Vagina (tissue), 2 donors: ENCODE measurements at regions not wholly inside any gene's neighbourhood (a gene's known extent, or its start where the extent isn't known, plus 50 kb on each side); places are given as distances from the start of the nearest gene placed in this dataset.

ENCODE experiments used
- POLR2A ChIP-seq, 2 donors: fragments of 450-650 bp; IDR thresholded peaks; one replicate each; pipeline ENCODE4 v1.6.1; 2017; ENCODE audit warnings: antibody characterized with exemption in 2 of 2, mild to moderate bottlenecking in 2 of 2, moderate library complexity in 2 of 2
- POLR2AphosphoS5 ChIP-seq, 2 donors: sonication (generic); formaldehyde crosslinking; IDR thresholded peaks; one replicate each; pipeline ENCODE4 v1.9.0; 2017; ENCODE audit warnings: antibody characterized with exemption in 2 of 2, mild to moderate bottlenecking in 2 of 2, low read depth in 1 of 2; ENCODE audit not compliant: insufficient read depth in 1 of 2
- TF ChIP-seq, protein P1 (sequence below), 3 experiments: fragments of 450-650 bp in 2 of 3; fragments of 200-600 bp in 1 of 3; sonication (generic) in 1 of 3; IDR thresholded peaks; one replicate each; pipeline ENCODE4 v1.5.1; 2017 to 2019; ENCODE audit warnings: antibody characterized with exemption in 3 of 3, mild to moderate bottlenecking in 2 of 3, moderate library complexity in 2 of 3

DNA sequence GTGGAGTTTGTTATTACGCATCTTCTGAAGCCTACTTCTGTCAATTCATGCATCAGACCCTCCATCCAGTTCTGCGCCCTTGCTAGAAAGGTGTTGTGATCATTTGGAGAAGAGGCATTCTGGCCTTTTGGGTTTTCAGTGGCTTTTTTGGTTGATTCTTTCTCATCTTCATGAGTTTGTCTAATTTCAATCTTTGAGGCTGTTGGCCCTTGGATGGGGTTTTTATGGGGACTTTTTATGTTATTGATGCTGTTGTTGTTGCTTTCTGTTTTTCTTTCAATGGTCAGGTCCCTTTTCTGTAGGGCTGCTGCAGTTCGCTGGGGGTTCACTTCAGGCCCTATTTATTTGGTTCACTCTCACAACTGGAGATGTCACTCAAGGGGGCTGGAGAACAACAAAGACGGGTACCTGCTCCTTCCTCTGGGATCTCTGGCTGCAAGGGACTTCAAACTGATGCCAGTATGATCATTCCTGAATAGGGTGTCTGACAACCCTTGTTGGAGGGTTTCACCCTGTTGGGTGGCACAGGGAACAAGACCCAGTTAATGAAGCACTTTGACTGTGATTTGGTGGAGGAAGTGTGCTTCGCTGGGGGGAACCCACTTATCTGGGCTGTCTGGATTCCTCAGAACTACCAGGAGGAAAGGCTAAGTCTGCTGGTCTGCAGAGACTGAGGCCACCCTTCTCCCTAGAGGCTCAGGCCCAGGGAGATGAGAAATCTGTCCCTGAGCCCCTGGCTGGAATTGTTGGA, 226.7 kb upstream of the PTGER4 start:
- TF ChIP-seq POLR2A (IDR thresholded peaks at IDR 0.05) = no peak
- TF ChIP-seq, protein P1, sequence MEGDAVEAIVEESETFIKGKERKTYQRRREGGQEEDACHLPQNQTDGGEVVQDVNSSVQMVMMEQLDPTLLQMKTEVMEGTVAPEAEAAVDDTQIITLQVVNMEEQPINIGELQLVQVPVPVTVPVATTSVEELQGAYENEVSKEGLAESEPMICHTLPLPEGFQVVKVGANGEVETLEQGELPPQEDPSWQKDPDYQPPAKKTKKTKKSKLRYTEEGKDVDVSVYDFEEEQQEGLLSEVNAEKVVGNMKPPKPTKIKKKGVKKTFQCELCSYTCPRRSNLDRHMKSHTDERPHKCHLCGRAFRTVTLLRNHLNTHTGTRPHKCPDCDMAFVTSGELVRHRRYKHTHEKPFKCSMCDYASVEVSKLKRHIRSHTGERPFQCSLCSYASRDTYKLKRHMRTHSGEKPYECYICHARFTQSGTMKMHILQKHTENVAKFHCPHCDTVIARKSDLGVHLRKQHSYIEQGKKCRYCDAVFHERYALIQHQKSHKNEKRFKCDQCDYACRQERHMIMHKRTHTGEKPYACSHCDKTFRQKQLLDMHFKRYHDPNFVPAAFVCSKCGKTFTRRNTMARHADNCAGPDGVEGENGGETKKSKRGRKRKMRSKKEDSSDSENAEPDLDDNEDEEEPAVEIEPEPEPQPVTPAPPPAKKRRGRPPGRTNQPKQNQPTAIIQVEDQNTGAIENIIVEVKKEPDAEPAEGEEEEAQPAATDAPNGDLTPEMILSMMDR (IDR thresholded peaks at IDR 0.05) = no peak
- no peak for TF ChIP-seq POLR2AphosphoS5 (IDR thresholded peaks at IDR 0.05; ENCODE audit: insufficient read depth in 1 of 2, low read depth in 1 of 2)
